OCI-LY7 (cell line): ENCODE measurements at regions not wholly inside any gene's neighbourhood (a gene's known extent, or its start where the extent isn't known, plus 50 kb on each side); places are given as distances from the start of the nearest gene placed in this dataset.

ENCODE experiments used
- BruUV-seq: library from RNA; stranded (reverse); fragments of 400-500 nt; replicated peaks from 2 replicates; lab custom pipeline; 2021; lab: Mats Ljungman, UMichigan
- CTCF ChIA-PET: fragments of 300-600 bp; sonication (Branson Sonifier 250); formaldehyde crosslinking; loops from one replicate; lab custom pipeline; 2022; ENCODE audit warnings: antibody characterized with exemption; ENCODE audit not compliant: unreplicated experiment; lab: Charles Lee
- POLR2A ChIA-PET: fragments of 300-600 bp; sonication (Branson Sonifier 250); formaldehyde crosslinking; loops from one replicate; lab custom pipeline; 2022; ENCODE audit warnings: antibody characterized with exemption; lab: Charles Lee
- DNase-seq: peaks from one replicate; pipeline ENCODE4 v3.0.0-alpha.2; 2015; ENCODE audit warnings: low spot score
- H2AFZ ChIP-seq: fragments of 200-600 bp; sonication (generic), shearing (Covaris generic); 2 replicates; pipeline ENCODE4 v1.6.1; 2014; ENCODE audit warnings: mild to moderate bottlenecking, antibody characterized with exemption, low read length, moderate library complexity
- H3K27ac ChIP-seq: fragments of 200-600 bp; sonication (generic); 2 replicates; pipeline ENCODE4 v1.5.1; 2014; ENCODE audit warnings: mixed run types, low read depth, mild to moderate bottlenecking, moderate library complexity, low read length, inconsistent platforms; ENCODE audit not compliant: poor library complexity, severe bottlenecking
- H3K36me3 ChIP-seq: fragments of 200-600 bp; sonication (generic); 2 replicates; pipeline ENCODE4 v1.6.1; 2014; ENCODE audit warnings: mild to moderate bottlenecking, antibody characterized with exemption, low read length, moderate library complexity, mixed read lengths; ENCODE audit not compliant: insufficient read depth
- H3K4me1 ChIP-seq: fragments of 200-600 bp; sonication (generic); 2 replicates; pipeline ENCODE4 v1.5.1; 2014; ENCODE audit warnings: mild to moderate bottlenecking, low read length; ENCODE audit not compliant: insufficient read depth, poor library complexity, severe bottlenecking
- H3K4me2 ChIP-seq: fragments of 200-600 bp; sonication (generic); 2 replicates; pipeline ENCODE4 v1.6.1; 2014; ENCODE audit warnings: mild to moderate bottlenecking, low read length
- H3K4me3 ChIP-seq: fragments of 200-600 bp; sonication (generic); 2 replicates; pipeline ENCODE4 v1.5.1; 2014; ENCODE audit warnings: mild to moderate bottlenecking, low read depth, low read length; ENCODE audit not compliant: poor library complexity, severe bottlenecking
- H3K79me2 ChIP-seq: fragments of 200-600 bp; sonication (generic); 2 replicates; pipeline ENCODE4 v1.6.1; 2016; ENCODE audit warnings: low read depth, mild to moderate bottlenecking, low read length, moderate library complexity, mixed read lengths; ENCODE audit not compliant: insufficient read depth
- H3K9me2 ChIP-seq: fragments of 200-600 bp; sonication (generic); 2 replicates; pipeline ENCODE4 v1.6.1; 2016; ENCODE audit warnings: mild to moderate bottlenecking, low read length, mixed read lengths; ENCODE audit not compliant: insufficient read depth
- H3K9me3 ChIP-seq: fragments of 200-600 bp; sonication (generic); 2 replicates; pipeline ENCODE4 v1.6.1; 2014; ENCODE audit warnings: mild to moderate bottlenecking, mixed run types, low read length, mixed read lengths
- H4K20me1 ChIP-seq: fragments of 200-600 bp; sonication (generic); 2 replicates; pipeline ENCODE4 v1.6.1; 2014; ENCODE audit warnings: mild to moderate bottlenecking, antibody characterized with exemption, low read length, moderate library complexity, mixed read lengths; ENCODE audit not compliant: insufficient read depth
- EZH2phosphoT487 ChIP-seq: fragments of 200-600 bp; sonication (generic); IDR thresholded peaks from 2 replicates; pipeline ENCODE4 v1.6.1; 2018; ENCODE audit warnings: low read depth, borderline replicate concordance, mild to moderate bottlenecking, mixed run types, antibody characterized with exemption, low read length, moderate library complexity, mixed read lengths
- intact Hi-C: fragments of 100-400 bp; cut with micrococcal nuclease; formaldehyde crosslinking; loops from one replicate; pipeline ENCODE4 v1.10.0; 2022; ENCODE audit not compliant: unreplicated experiment
- TF ChIP-seq, protein P1 (sequence below): fragments of 200-600 bp; sonication (generic); conservative IDR thresholded peaks from 2 replicates; pipeline ENCODE4 v1.5.1; 2014; ENCODE audit warnings: mild to moderate bottlenecking, antibody characterized with exemption, low read length, moderate library complexity, mixed read lengths

DNA sequence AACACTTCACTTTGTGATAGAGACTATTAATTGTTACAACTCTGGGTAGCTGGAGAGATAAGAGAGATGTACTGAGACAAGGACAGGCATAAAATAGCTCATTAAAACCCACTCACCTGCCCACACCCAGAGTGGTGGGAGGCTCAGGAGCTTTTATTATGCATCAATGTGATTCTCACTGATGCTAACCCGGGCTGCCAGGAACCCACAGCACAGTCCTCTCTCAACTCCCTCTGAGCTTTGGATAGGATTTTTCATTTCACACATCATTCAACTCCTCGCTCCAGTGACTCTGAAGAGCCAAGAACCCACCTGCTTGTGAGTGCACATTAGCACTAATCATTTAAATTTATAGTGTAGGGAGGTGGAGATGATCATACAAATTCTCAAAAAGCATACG, 827.9 kb downstream of the FLRT2 start:
- BruUV-seq, result no TSS peak
- Histone ChIP-seq H2AFZ (no peak overlapping the region), H4K20me1 (no peaks in the 10 kb centered on the region), H3K36me3 (no peaks in the 10 kb centered on the region), H3K9me2 (no peaks in the 10 kb centered on the region), H3K4me3 (no peak overlapping the region), H3K27ac (no peak overlapping the region), H3K4me1 (no peaks in the 10 kb centered on the region), H3K9me3 (no peaks in the 10 kb centered on the region), H3K4me2 (no peak overlapping the region), H3K79me2 (no peaks in the 10 kb centered on the region)
- ChIA-PET POLR2A (interaction anchor here (0.7 to 1.5 kb wide), 3 partner anchors 10 to 23 kb away, joined by 3 read pairs; no protein-coding TSS in a partner anchor), CTCF (interaction anchor here (0.5 kb wide), 1 partner anchor 885 kb away, joined by 3 read pairs; no protein-coding TSS in a partner anchor)
- intact Hi-C loops, result no loop called here
- TF ChIP-seq, protein P1, sequence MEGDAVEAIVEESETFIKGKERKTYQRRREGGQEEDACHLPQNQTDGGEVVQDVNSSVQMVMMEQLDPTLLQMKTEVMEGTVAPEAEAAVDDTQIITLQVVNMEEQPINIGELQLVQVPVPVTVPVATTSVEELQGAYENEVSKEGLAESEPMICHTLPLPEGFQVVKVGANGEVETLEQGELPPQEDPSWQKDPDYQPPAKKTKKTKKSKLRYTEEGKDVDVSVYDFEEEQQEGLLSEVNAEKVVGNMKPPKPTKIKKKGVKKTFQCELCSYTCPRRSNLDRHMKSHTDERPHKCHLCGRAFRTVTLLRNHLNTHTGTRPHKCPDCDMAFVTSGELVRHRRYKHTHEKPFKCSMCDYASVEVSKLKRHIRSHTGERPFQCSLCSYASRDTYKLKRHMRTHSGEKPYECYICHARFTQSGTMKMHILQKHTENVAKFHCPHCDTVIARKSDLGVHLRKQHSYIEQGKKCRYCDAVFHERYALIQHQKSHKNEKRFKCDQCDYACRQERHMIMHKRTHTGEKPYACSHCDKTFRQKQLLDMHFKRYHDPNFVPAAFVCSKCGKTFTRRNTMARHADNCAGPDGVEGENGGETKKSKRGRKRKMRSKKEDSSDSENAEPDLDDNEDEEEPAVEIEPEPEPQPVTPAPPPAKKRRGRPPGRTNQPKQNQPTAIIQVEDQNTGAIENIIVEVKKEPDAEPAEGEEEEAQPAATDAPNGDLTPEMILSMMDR, result no peak
- TF ChIP-seq EZH2phosphoT487, result no peak
- DNase-seq, result no peak

DNA sequence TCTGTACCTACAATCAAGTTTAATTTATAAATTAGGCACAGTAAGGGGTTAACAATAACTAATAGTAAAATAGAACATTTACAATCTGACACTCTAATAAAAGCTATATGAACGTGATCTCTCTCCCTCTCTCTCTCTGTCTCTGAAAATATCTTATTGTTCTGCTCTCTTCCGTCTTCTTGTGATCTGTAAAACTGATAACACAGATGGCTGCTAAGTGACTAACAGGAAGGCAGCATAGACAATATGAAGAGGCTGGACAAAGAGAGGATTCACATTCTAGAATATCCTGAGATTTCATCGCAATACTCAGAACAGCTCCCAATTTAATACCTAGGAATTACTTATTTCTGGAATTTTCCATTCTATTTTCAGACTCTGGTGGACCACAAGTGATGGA, 827.2 kb downstream of the FLRT2 start:
- H4K20me1 ChIP-seq, result no peaks in the 10 kb centered on the region
- H3K9me3 ChIP-seq, result no peaks in the 10 kb centered on the region
- CTCF ChIA-PET, result no interaction called here
- no peaks in the 10 kb centered on the region for H3K36me3 ChIP-seq
- intact Hi-C loops, result no loop called here
- H3K27ac ChIP-seq, result no peak overlapping the region
- no peak overlapping the region for H3K4me2 ChIP-seq
- POLR2A ChIA-PET, result interaction anchor here (1.1 kb wide), 1 partner anchor 21 kb away, joined by 3 read pairs; no protein-coding TSS in a partner anchor
- no peak overlapping the region for H3K4me3 ChIP-seq
- no peak for TF ChIP-seq EZH2phosphoT487
- TF ChIP-seq, protein P1, result no peak
- H3K9me2 ChIP-seq, result no peaks in the 10 kb centered on the region
- no peak overlapping the region for H2AFZ ChIP-seq
- no peaks in the 10 kb centered on the region for H3K79me2 ChIP-seq
- no peaks in the 10 kb centered on the region for H3K4me1 ChIP-seq
- no TSS peak for BruUV-seq
- DNase-seq, result no peak

DNA sequence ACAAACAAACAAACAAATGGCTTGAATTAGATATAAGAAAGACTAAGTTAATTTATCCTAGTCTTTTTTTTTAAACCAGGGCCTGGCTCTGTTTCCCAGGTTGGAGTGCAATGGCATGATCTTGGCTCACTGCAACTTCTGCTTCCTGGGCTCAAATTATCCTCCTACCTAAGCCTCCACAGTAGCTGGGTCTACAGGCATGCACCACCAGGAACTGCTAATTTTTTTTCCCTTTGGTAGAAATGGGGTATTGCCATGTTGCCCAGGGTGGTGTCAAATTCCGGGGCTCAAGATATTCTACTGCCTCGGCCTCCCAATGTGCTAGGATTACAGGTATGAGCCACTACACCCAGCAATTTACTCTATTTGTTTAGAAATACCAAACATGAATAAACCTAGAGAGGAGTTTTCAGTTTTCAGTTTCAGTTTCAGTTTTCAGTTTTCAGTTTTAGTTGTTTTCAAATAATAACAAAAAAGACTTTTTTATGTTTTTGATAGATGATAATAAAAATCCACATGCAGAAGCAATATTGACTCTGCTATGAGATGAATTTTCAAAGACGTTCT, 817.0 kb downstream of the FLRT2 start:
- ChIA-PET CTCF (no interaction called here), POLR2A (no interaction called here)
- no peak overlapping the region for H2AFZ ChIP-seq
- intact Hi-C loops, result no loop called here
- H3K9me2 ChIP-seq, result no peaks in the 10 kb centered on the region
- no peak overlapping the region for H3K4me2 ChIP-seq
- H3K27ac ChIP-seq, result no peak overlapping the region
- no peaks in the 10 kb centered on the region for H3K9me3 ChIP-seq
- no peak for TF ChIP-seq EZH2phosphoT487
- TF ChIP-seq, protein P1, result no peak
- no peaks in the 10 kb centered on the region for H3K36me3 ChIP-seq
- no peak for DNase-seq
- H4K20me1 ChIP-seq, result no peaks in the 10 kb centered on the region
- no peaks in the 10 kb centered on the region for H3K79me2 ChIP-seq
- H3K4me3 ChIP-seq, result no peak overlapping the region
- no TSS peak for BruUV-seq
- no peaks in the 10 kb centered on the region for H3K4me1 ChIP-seq
